Endothelial cell of umbilical vein (primary cell): ENCODE measurements at regions not wholly inside any gene's neighbourhood (a gene's known extent, or its start where the extent isn't known, plus 50 kb on each side); places are given as distances from the start of the nearest gene placed in this dataset.
"Not testable (repeated sequence)": the region's sequence is repeated elsewhere in the genome, so short reads cannot be mapped to it uniquely, and the experiment has no call there.

Source experiments
- BruUV-seq: library from RNA; stranded (reverse); fragments of 400-500 nt; replicated peaks from 2 replicates; lab custom pipeline; 2021; lab: Mats Ljungman, UMichigan
- CTCF ChIA-PET: fragments of 300-600, 350-600 bp; sonication (Branson Sonifier 250); formaldehyde crosslinking; loops from one replicate; lab custom pipeline; 2021; ENCODE audit warnings: antibody characterized with exemption, inconsistent platforms; lab: Charles Lee
- POLR2A ChIA-PET: fragments of 300-600, 350-600 bp; sonication (Branson Sonifier 250); formaldehyde crosslinking; loops from one replicate; lab custom pipeline; 2021; ENCODE audit warnings: antibody characterized with exemption, inconsistent platforms; lab: Charles Lee
- DNase-seq: peaks from one replicate; pipeline ENCODE4 v3.0.0-alpha.2; 2011; ENCODE audit warnings: low read depth, low spot score
- FAIRE-seq: peaks from 2 replicates; lab custom pipeline; 2011; peaks lifted over from hg19 to GRCh38; lab: Jason Lieb, UNC
- H2AFZ ChIP-seq: 2 replicates; pipeline ENCODE4 v1.6.0; 2012; ENCODE audit warnings: low read depth, low read length, control low read depth, inconsistent platforms
- H3K27ac ChIP-seq: 2 replicates; pipeline ENCODE4 v1.5.1; 2011; ENCODE audit warnings: low read depth, mild to moderate bottlenecking, control low read depth, low read length, moderate library complexity; ENCODE audit not compliant: insufficient read depth
- H3K27me3 ChIP-seq, 2 experiments: 2 replicates each; pipeline versions ENCODE4 v1.6.0 to v1.6.1; 2011; ENCODE audit warnings: low read length in 2 of 2, mixed read lengths in 1 of 2; ENCODE audit not compliant: control insufficient read depth in 2 of 2, insufficient read depth in 2 of 2
- H3K36me3 ChIP-seq, 2 experiments: 2 replicates in 1 of 2; 3 replicates in 1 of 2; pipeline ENCODE4 v1.5.1; 2011; ENCODE audit warnings: low read length in 2 of 2, mild to moderate bottlenecking in 1 of 2, moderate library complexity in 1 of 2; ENCODE audit not compliant: control insufficient read depth in 2 of 2, insufficient read depth in 2 of 2; ENCODE audit errors: extremely low read depth in 1 of 2
- H3K4me1 ChIP-seq: 3 replicates; pipeline ENCODE4 v1.5.1; 2011; ENCODE audit warnings: mild to moderate bottlenecking, low read length; ENCODE audit not compliant: control insufficient read depth, insufficient read depth; ENCODE audit errors: extremely low read depth
- H3K4me2 ChIP-seq: 2 replicates; pipeline ENCODE4 v1.6.1; 2011; ENCODE audit warnings: low read length, control low read depth, mixed read lengths; ENCODE audit not compliant: insufficient read depth
- H3K4me3 ChIP-seq, 3 experiments: fragments of 200-600 bp in 1 of 3; sonication (generic), shearing (Covaris generic) in 1 of 3; replicated peaks in 1 of 3; 2 replicates each; pipeline ENCODE4 v1.5.1; 2011 to 2016; ENCODE audit warnings: control low read depth in 3 of 3, low read length in 3 of 3, mild to moderate bottlenecking in 2 of 3, inconsistent platforms in 1 of 3, low read depth in 1 of 3, moderate library complexity in 1 of 3; ENCODE audit not compliant: insufficient read depth in 1 of 3
- H3K79me2 ChIP-seq: 2 replicates; pipeline ENCODE4 v1.6.0; 2012; ENCODE audit warnings: low read length, inconsistent platforms; ENCODE audit not compliant: control insufficient read depth, insufficient read depth
- H3K9ac ChIP-seq: replicated peaks from 2 replicates; pipeline ENCODE3; 2011; ENCODE audit warnings: low read length, control low read depth; ENCODE audit not compliant: insufficient read depth; ENCODE audit errors: extremely low read depth
- H3K9me1 ChIP-seq: replicated peaks from 3 replicates; pipeline ENCODE4 v1.6.0; 2011; ENCODE audit warnings: mild to moderate bottlenecking, low read length; ENCODE audit not compliant: control insufficient read depth, insufficient read depth; ENCODE audit errors: extremely low read depth
- H3K9me3 ChIP-seq: replicated peaks from 2 replicates; pipeline ENCODE4 v1.5.1; 2012; ENCODE audit warnings: low read length, inconsistent platforms; ENCODE audit not compliant: control insufficient read depth, insufficient read depth
- H4K20me1 ChIP-seq: replicated peaks from 2 replicates; pipeline ENCODE3; 2011; ENCODE audit warnings: mild to moderate bottlenecking, low read length; ENCODE audit not compliant: control insufficient read depth, insufficient read depth; ENCODE audit errors: extremely low read depth
- CTCF ChIP-seq, 2 donors: IDR thresholded peaks; 1 replicate in 1 of 2; 2 replicates in 1 of 2; pipeline ENCODE4 v1.5.1; 2011; ENCODE audit warnings: low read length in 2 of 2, mild to moderate bottlenecking in 2 of 2, moderate library complexity in 2 of 2, control low read depth in 1 of 2, inconsistent platforms in 1 of 2, low read depth in 1 of 2; ENCODE audit not compliant: insufficient read depth in 1 of 2; ENCODE audit errors: extremely low read depth in 1 of 2
- EZH2 ChIP-seq: IDR thresholded peaks from 2 replicates; pipeline ENCODE4 v1.6.1; 2012; ENCODE audit warnings: borderline replicate concordance, low read depth, mild to moderate bottlenecking, moderate library complexity, low read length, inconsistent platforms; ENCODE audit not compliant: severe bottlenecking
- FOS ChIP-seq: IDR thresholded peaks from 2 replicates; pipeline ENCODE4 v1.6.1; 2011; ENCODE audit warnings: mild to moderate bottlenecking, low read length, moderate library complexity, borderline replicate concordance; ENCODE audit not compliant: insufficient read depth
- GATA2 ChIP-seq: IDR thresholded peaks from 2 replicates; pipeline ENCODE4 v1.7.0; 2011; ENCODE audit warnings: low read depth, mild to moderate bottlenecking, moderate library complexity, mixed read lengths, low read length; ENCODE audit not compliant: insufficient read length, insufficient read depth
- JUN ChIP-seq: IDR thresholded peaks from 2 replicates; pipeline ENCODE4 v1.6.1; 2011; ENCODE audit warnings: borderline replicate concordance, low read depth; ENCODE audit not compliant: insufficient read length, insufficient read depth
- MAX ChIP-seq: IDR thresholded peaks from 2 replicates; pipeline ENCODE4 v1.6.1; 2011; ENCODE audit not compliant: insufficient read depth, insufficient read length
- MYC ChIP-seq: IDR thresholded peaks from one replicate; pipeline ENCODE4 v1.6.1; 2011; ENCODE audit warnings: mild to moderate bottlenecking, low read depth, low read length
- POLR2A ChIP-seq: IDR thresholded peaks from 2 replicates; pipeline ENCODE4 v1.6.1; 2012; ENCODE audit warnings: low read depth, mild to moderate bottlenecking, control low read depth, low read length
- POLR2AphosphoS5 ChIP-seq: IDR thresholded peaks from 2 replicates; pipeline ENCODE4 v1.6.1; 2012; ENCODE audit warnings: low read depth, mild to moderate bottlenecking, control low read depth, low read length, moderate library complexity; ENCODE audit not compliant: insufficient read depth
- dilution Hi-C: fragments of 300-500 bp; cut with MboI; formaldehyde crosslinking; loops from one replicate; pipeline ENCODE4 v1.15.0; 2019; ENCODE audit warnings: low sequenced_read_pairs; ENCODE audit not compliant: extremely low pct_ligation_motif_present
- intact Hi-C: fragments of 100-400 bp; cut with micrococcal nuclease; formaldehyde crosslinking; loops from one replicate; pipeline ENCODE4 v1.10.0; 2022

DNA sequence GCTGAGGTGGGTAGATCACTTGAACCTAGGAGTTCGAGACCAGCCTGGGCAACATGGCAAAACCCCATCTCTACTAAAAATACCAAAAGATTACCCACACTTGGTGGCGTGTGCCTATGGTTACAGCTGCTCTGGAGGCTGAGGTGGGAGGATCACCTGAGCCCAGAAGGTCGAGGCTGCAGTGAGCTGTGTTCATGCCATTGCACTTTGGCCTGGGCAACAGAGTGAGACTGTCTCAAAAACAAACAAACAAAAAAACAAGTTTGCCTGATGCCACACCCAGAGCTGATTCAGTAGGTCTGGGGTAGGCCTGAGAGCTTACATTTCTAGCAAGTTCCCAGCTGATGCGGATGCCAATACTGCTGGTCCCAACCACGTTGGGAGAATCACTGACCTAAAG is 60.5 kb upstream of the HSPA9 start:
- Histone ChIP-seq H3K79me2 (no peaks in the 10 kb centered on the region), H3K36me3 (no peaks in the 10 kb centered on the region), H3K4me1 (no peaks in the 10 kb centered on the region), H3K9me1 (no peaks in the 10 kb centered on the region), H3K4me3 (no peak overlapping the region), H3K9ac (no peak overlapping the region), H3K9me3 (no peaks in the 10 kb centered on the region), H2AFZ (no peak overlapping the region), H4K20me1 (no peaks in the 10 kb centered on the region), H3K27me3 (peaks cover 0 to 3% of the 10 kb centered on the region in 2 experiments), H3K4me2 (no peak overlapping the region), H3K27ac (no peak overlapping the region)
- TF ChIP-seq MAX (no peak), FOS (no peak), EZH2 (no peak)
- CTCF ChIA-PET: interaction anchor here (2.8 kb wide), 1 partner anchor 56 kb away, joined by 17 read pairs; no protein-coding TSS in a partner anchor
- no peak for FAIRE-seq
- intact Hi-C loops: no loop called here
- dilution Hi-C loops: no loop called here
- POLR2A ChIA-PET: no interaction called here
- BruUV-seq: no TSS peak
- no peak for DNase-seq

GRCh38 chr5:138635265-138635664 is 60.1 kb upstream of the HSPA9 start:
- no peak overlapping the region for H2AFZ ChIP-seq
- no peaks in the 10 kb centered on the region for H3K9me1 ChIP-seq
- no peak overlapping the region for H3K9ac ChIP-seq
- no peaks in the 10 kb centered on the region for H3K4me1 ChIP-seq
- peaks cover 0 to 3% of the 10 kb centered on the region in 2 experiments for H3K27me3 ChIP-seq
- TF ChIP-seq MAX: no peak
- TF ChIP-seq CTCF (IDR thresholded peaks at IDR 0.05; ENCODE audit: extremely low read depth in 1 of 2, insufficient read depth in 1 of 2, low read depth in 1 of 2, low read length in 2 of 2): no peak
- no peak for TF ChIP-seq POLR2A
- no peak for TF ChIP-seq EZH2
- TF ChIP-seq POLR2AphosphoS5: no peak
- no peak for TF ChIP-seq JUN
- TF ChIP-seq MYC: no peak
- no peak for TF ChIP-seq GATA2
- no peak for TF ChIP-seq FOS
- ChIA-PET POLR2A (no interaction called here), CTCF (interaction anchor here (2.8 kb wide), 1 partner anchor 56 kb away, joined by 17 read pairs; no protein-coding TSS in a partner anchor)
- no peaks in the 10 kb centered on the region for H3K79me2 ChIP-seq
- H3K4me2 ChIP-seq: no peak overlapping the region
- H3K27ac ChIP-seq: no peak overlapping the region
- no peaks in the 10 kb centered on the region for H3K9me3 ChIP-seq
- H4K20me1 ChIP-seq: no peaks in the 10 kb centered on the region
- no TSS peak for BruUV-seq
- intact Hi-C loops (no loop called here), dilution Hi-C loops (no loop called here)
- no peak for DNase-seq
- H3K4me3 ChIP-seq: no peak overlapping the region
- no peaks in the 10 kb centered on the region for H3K36me3 ChIP-seq
- FAIRE-seq: no peak

DNA sequence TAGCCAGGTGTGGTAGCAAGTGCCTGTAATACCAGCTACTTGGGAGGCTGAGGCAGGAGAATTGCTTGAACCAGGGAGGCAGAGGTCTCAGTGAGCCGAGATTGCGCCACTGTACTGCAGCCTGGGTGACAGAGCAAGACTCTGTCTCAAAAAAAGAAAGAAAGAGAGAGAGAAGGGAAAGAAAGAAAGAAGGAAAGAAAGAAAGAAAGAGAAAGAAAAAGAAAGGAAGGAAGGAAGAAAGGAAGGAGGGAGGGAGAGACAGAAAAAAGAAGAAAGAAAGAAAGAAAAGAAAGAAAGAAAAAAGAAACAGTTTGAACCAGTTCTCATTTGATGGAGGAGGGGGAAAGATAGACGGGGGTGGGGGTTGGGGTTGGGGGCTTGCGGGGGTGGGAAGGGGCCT is 59.6 kb upstream of the HSPA9 start:
- H3K36me3 ChIP-seq, intact Hi-C loops, H3K9me3 ChIP-seq, H3K27ac ChIP-seq, H3K27me3 ChIP-seq, H3K79me2 ChIP-seq, dilution Hi-C loops, FAIRE-seq, H4K20me1 ChIP-seq, BruUV-seq, H3K4me1 ChIP-seq, POLR2A ChIA-PET, H3K9ac ChIP-seq, H2AFZ ChIP-seq, H3K4me3 ChIP-seq, H3K9me1 ChIP-seq, H3K4me2 ChIP-seq, DNase-seq: not testable (repeated sequence)
- CTCF ChIA-PET: interaction anchor here (1.3 to 2.8 kb wide), 2 partner anchors 48 to 56 kb away, joined by 3 to 17 read pairs; no protein-coding TSS in a partner anchor
